ENCODE measurements at regions not wholly inside any gene's neighbourhood (a gene's known extent, or its start where the extent isn't known, plus 50 kb on each side); places are given as distances from the start of the nearest gene placed in this dataset.
"Not testable (repeated sequence)": the region's sequence is repeated elsewhere in the genome, so short reads cannot be mapped to it uniquely, and the experiment has no call there.

DNA sequence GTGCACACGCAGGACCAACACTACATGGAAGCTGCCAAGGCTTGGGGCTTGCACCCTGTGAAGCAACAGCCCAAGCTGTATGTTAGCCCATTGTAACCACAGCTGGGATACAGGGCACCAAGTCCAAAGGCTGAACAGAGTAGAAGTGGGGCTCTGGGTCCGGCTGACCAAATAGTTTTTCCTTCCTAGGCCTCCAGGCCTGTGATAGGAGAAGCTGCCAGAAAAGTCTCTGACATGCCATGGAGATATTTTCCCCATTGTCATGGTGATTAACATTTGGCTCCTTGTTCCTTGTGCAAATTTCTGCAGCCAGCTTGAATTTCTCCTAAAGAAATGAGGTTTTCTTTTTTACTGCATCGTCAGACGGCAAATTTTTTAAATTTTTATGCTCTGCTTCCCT, 941.2 kb downstream of the FAM181B start:
- TF ChIP-seq, protein P1, sequence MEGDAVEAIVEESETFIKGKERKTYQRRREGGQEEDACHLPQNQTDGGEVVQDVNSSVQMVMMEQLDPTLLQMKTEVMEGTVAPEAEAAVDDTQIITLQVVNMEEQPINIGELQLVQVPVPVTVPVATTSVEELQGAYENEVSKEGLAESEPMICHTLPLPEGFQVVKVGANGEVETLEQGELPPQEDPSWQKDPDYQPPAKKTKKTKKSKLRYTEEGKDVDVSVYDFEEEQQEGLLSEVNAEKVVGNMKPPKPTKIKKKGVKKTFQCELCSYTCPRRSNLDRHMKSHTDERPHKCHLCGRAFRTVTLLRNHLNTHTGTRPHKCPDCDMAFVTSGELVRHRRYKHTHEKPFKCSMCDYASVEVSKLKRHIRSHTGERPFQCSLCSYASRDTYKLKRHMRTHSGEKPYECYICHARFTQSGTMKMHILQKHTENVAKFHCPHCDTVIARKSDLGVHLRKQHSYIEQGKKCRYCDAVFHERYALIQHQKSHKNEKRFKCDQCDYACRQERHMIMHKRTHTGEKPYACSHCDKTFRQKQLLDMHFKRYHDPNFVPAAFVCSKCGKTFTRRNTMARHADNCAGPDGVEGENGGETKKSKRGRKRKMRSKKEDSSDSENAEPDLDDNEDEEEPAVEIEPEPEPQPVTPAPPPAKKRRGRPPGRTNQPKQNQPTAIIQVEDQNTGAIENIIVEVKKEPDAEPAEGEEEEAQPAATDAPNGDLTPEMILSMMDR (IDR thresholded peaks at IDR 0.05; ENCODE audit: low read depth, low read length): no peak
- DNase-seq (ENCODE audit: extremely low read depth, low read depth): no peak

DNA sequence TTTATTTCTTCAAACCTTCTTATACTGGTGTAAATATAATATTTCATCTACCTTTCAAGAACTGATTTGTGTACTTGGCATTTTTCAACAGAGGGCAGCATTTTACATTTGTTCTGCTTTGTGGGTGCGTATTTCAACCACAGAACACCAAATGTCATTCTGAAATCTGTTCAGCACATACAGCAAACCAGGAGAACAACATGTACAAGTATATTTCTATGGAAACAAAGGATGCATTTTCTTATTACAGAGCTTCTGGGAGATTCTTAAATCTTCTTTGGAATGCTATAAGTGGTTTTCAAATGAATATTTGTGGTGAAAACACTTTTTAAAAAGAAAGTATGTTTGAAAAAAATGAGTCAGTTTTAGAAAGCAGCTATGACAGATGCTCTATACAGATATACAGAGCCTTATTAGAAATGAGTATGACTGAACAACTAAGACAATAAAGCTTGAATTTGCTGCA, 946.0 kb downstream of the FAM181B start:
- DNase-seq (ENCODE audit: extremely low read depth, low read depth): no peak
- TF ChIP-seq, protein P1 (IDR thresholded peaks at IDR 0.05; ENCODE audit: low read depth, low read length): no peak

DNA sequence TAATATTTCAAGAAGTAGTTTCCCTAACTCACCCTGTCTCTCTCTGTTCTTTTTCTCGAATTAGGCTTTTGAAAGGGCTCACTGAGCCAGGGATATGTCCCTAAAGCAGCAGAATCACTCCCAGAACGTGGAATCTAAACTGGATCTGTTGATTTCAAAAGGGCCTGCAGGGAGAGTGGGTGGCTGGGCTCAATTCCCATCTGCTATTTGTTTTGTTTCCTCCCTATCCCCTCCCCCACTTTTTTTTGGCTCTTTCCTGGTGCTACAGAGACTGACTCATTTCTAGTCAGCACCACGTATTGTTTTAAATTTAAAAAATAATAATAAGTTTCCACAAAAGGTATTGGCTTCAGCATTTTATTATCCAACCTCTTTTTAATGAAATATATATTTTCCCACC, 961.5 kb downstream of the FAM181B start:
- no peak for DNase-seq (ENCODE audit: extremely low read depth, low read depth)
- TF ChIP-seq, protein P1 (IDR thresholded peaks at IDR 0.05; ENCODE audit: low read depth, low read length): no peak

DNA sequence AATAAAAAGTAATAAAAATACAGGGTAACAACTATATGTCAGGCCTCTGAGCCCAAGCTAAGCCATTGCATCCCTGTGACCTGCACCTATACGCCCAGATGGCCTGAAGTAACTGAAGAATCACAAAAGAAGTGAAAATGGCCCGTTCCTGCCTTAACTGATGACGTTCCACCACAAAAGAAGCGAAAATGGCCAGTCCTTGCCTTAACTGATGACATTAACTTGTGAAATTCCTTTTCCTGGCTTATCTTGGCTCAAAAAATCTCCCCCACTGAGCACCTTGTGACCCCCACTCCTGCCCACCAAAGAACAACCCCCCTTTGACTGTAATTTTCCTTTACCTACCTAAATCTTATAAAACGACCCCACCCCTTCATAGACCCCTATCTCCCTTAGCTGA, 963.8 kb downstream of the FAM181B start:
- not testable (repeated sequence) for DNase-seq (ENCODE audit: extremely low read depth, low read depth)

DNA sequence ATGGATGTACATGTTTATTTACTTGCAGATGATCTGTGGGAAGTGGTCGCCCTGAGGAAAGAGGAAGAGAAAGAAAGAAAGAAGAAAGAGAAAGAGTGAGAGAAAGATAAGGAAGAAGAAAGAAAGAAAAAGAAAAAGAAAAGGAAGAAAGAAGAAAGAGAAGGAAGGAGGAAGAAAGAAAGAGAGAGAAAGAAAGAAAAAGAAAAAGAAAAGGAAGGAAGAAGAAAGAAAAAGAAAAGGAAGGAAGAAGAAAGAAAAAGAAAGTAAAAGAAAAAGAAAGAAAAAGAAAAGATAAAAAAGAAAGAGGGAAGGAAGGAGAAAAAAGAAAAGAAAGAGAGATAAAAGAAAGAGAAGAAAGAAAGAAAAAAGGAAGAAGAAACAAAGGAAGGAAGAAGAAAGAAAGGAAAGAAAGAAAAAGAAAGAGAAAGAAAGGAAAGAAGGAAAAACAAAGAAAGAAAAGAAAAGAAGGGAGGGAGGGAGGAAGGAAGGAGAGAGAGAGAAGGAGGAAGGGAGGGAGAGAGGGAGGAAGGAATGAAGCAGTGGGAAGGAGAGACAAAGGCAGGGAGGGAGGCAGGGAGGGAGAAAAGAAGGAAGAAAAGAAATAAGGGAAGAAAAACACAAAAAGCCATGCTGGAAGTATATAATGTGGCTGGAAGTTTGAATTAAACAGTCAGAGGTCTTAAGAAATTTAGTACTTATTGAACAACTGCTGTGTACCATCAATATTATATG, 976.6 kb downstream of the FAM181B start:
- TF ChIP-seq, protein P1 (IDR thresholded peaks at IDR 0.05; ENCODE audit: low read depth, low read length): no peak
- DNase-seq (ENCODE audit: extremely low read depth, low read depth): no peak

DNA sequence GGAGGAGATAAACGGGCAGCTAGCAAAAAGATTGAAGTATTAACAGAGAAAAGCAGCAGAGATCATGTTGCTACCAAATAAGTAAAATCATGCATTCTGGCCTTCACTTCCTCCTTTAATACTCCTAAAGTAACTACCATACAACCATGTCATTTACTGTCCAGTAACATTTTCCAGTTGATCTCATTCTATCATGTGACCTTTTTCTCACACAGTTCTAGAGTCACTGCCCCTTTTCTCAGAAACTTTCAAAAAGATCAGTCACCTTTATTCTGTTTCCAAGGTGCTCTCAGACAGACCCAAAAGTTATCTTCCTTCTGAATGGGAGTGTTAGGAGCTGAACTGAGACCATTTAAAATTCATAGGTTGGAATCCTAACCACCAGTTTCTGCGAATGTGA, 984.4 kb downstream of the FAM181B start:
- TF ChIP-seq, protein P1 (IDR thresholded peaks at IDR 0.05; ENCODE audit: low read depth, low read length): no peak
- DNase-seq (ENCODE audit: extremely low read depth, low read depth): no peak

DNA sequence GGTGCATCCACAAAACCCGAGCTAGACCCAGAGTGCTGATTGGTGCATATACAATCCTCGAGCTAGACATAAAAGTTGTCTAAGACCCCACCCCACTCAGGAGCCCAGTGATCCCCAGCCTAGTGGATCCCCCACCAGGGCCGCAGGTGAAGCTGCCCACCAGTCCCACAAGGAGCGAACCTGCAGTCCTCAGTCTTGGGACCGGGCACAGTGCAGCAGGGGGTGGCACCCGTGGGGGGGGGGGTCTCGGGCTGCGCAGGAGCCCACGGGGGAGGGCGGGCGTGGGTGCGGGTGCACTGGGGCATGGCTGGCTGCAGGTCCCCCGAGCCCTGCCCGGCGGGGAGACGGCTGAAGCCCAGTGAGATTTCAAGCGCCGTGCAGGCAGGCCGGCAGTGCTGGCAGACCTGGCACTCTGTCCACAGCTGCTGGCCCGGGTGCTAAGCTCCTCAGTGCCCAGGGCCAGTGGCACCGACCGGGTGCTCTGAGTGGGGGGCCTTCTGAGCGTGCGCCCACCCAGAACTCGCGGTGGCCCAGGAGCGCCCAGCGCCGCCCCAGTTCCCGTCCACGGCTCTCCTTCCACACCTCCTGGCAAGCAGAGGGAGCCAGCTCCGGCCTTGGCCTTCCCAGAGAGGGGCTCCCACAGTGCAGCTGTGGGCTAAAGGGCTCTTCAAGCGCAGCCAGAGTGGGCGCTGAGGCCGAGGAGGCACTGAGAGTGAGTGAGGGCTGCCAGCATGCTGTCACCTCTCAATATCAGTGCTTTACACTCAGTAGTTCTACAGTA, 989.1 kb downstream of the FAM181B start:
- TF ChIP-seq, protein P1 (IDR thresholded peaks at IDR 0.05; ENCODE audit: low read depth, low read length): no peak
- DNase-seq (ENCODE audit: extremely low read depth, low read depth): no peak

Measured in AG09319 (cell line).